HG03039 (cell line): ENCODE measurements at regions not wholly inside any gene's neighbourhood (a gene's known extent, or its start where the extent isn't known, plus 50 kb on each side); places are given as distances from the start of the nearest gene placed in this dataset.

Experiments
- ATAC-seq: cut with Tn5 transposase; IDR thresholded peaks from one replicate; pipeline ENCODE4 v1.9.1; 2021; ENCODE audit warnings: mild to moderate bottlenecking, moderate library complexity; ENCODE audit not compliant: unreplicated experiment

DNA sequence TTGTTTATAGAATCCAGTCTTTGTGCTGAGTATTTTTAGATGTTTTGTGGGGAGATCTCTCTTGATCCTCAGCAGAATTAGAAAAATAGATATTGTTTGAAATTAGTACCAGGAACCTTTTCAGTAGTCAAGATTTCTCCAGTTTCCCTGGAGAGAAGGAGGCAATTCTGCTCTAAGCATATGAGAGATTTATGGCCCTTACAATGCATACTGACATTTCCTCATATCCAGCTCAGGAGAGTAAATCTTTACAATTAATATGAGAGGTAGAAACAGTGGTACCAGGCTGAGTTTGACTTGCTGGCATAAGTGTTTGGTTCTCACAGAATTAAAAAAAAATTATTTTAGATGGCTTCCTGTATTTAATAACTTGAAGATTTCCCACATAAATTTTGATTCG, 239.1 kb upstream of the SGO1 start:
- no peak for ATAC-seq

- ATAC-seq, result no peak
Observed at GRCh38 chr3:20424086-20424485, 238.1 kb upstream of the SGO1 start.

DNA sequence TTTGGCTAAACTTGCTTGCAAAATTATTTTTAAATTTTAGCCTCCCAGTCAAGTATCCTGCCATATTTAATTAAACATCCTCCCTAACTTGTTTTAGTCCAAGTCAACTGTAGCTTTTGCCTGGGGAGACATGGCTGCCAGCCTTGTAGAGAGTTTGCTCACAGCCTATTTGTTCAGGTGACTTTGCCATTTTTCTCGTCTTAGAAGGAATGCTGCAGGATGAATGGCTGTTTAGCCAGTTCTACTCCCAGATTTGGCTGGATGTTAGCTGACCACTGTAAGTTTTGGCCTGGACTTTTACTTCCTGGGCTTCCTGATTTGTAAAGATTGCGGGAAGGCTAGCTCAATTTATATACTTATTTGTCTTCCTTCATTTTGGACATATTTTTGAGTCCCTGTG, 236.4 kb upstream of the SGO1 start:
- no peak for ATAC-seq

DNA sequence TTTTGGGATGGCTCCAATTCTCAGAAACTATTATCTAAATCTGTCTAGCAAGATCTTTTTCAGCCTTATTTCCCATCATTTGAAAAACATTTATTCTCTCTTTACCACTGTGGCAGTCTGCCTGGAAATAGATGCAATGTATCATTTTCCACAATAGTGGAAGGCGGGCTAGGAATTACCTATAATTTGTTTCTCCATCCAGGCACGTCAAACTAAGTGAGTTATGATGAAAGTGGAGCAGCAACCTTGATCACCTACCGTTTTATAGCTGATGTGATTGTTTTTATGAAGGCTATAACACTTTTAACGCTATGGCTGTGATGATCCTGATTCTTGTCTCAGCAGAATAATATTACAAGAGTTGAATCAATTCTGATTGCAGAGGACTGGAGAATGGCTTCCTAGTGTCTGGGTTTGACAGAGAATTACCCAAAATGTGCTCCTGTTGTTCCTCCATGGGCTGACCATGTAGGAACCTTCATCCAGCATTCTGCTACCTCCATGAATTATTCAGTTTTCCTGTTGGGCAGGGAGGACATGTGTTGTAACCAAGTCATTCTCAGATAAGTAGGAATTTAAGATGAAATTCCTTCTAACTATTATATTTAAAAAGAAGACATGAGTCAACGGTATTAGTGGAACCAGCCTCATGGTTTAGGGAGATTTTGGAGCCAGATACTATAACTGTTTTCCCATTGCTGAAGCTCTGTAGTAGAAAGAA, 231.5 kb upstream of the SGO1 start:
- ATAC-seq, result no peak

GRCh38 chr3:20406611-20407011, 220.6 kb upstream of the SGO1 start:
- ATAC-seq, result no peak

GRCh38 chr3:20405744-20406143, 219.7 kb upstream of the SGO1 start:
- no peak for ATAC-seq

GRCh38 chr3:20405231-20405630, 219.2 kb upstream of the SGO1 start:
- no peak for ATAC-seq

- no peak for ATAC-seq
Observed at GRCh38 chr3:20404741-20405100, 218.7 kb upstream of the SGO1 start.

- no peak for ATAC-seq
Observed at GRCh38 chr3:20403986-20404740, 218.2 kb upstream of the SGO1 start.

DNA sequence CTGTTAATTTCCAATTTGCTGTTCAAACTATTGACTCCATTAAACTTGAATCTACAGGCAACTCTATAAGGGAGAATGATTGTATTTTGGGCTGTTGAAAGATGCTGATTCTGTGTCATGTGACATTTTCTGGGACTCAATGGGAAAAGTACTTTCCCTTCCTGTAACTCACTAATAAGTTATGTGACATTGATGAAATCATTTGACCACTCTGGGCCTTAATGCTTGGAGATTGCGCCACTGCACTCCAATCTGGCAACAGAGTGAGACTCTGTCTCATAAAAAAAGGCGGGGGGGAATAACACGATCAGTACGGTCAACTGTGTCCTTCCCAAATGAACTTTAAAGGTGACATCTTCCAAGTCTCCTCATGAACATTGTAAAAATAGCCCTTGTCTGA, 215.2 kb upstream of the SGO1 start:
- no peak for ATAC-seq

DNA sequence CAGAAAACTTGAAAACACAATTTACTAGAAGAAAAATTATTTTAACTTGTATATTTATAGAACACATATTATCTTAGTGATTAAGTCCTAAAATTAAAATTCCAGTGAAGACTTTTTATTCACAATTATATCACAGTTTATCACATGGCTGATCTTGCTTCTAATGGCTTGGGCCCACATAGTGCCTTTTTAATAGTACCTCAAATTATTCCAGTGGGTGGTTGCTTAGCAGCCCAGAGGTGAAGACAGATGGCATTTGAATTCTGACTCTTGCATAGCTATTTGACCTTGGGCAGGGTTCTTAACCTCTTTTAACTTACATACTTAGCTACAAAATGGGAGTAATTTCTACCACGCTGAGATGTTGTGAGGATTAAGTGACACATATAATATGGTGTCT, 214.7 kb upstream of the SGO1 start:
- no peak for ATAC-seq

- ATAC-seq, result no peak
Observed at GRCh38 chr3:20400281-20400680, 214.3 kb upstream of the SGO1 start.

- ATAC-seq, result no peak
Observed at GRCh38 chr3:20396335-20396734, 210.3 kb upstream of the SGO1 start.

GRCh38 chr3:20395692-20396091, 209.7 kb upstream of the SGO1 start:
- ATAC-seq, result no peak

GRCh38 chr3:20394243-20394642, 208.2 kb upstream of the SGO1 start:
- no peak for ATAC-seq

GRCh38 chr3:20391644-20392043, 205.6 kb upstream of the SGO1 start:
- ATAC-seq, result no peak

- ATAC-seq, result no peak
Observed at GRCh38 chr3:20388971-20389370, 203.0 kb upstream of the SGO1 start.

GRCh38 chr3:20380295-20380694, 194.3 kb upstream of the SGO1 start:
- no peak for ATAC-seq

DNA sequence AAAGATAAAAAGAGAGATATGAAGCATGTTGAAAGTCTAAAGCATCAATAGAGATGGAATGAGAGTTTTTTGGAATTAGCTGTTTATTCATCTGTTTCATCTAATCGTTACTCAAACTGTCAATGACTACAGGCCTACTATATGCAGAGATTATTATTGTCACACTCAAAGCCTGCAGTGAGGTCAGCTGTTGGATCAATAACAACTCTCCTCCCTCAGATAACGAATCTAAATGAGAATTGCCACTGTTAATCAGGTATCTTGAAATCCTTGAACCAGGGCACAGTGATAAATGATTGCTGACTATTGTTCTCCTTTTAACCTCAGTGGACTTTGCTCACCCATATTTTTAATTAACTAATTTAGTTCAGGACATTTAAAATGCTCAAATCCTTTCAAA, 192.3 kb upstream of the SGO1 start:
- no peak for ATAC-seq

GRCh38 chr3:20376665-20377217, 190.7 kb upstream of the SGO1 start:
- ATAC-seq, result no peak

- no peak for ATAC-seq
Observed at GRCh38 chr3:20375302-20375701, 189.3 kb upstream of the SGO1 start.
